ENCODE measurements at regions not wholly inside any gene's neighbourhood (a gene's known extent, or its start where the extent isn't known, plus 50 kb on each side); places are given as distances from the start of the nearest gene placed in this dataset.

- no peak overlapping the region for H3K4me3 ChIP-seq (ENCODE audit: low read depth, low read length)
Observed at GRCh38 chr5:124692950-124693349, 53.5 kb downstream of the ZNF608 start.

- H3K4me3 ChIP-seq (ENCODE audit: low read depth, low read length): no peak overlapping the region
Observed at GRCh38 chr5:124692324-124692723, 54.1 kb downstream of the ZNF608 start.

GRCh38 chr5:124689653-124690052 is 56.8 kb downstream of the ZNF608 start:
- no peak overlapping the region for H3K4me3 ChIP-seq (ENCODE audit: low read depth, low read length)

- no peak overlapping the region for H3K4me3 ChIP-seq (ENCODE audit: low read depth, low read length)
Observed at GRCh38 chr5:124686239-124687004, 60.0 kb downstream of the ZNF608 start.

GRCh38 chr5:124685404-124685930 is 61.0 kb downstream of the ZNF608 start:
- H3K4me3 ChIP-seq (ENCODE audit: low read depth, low read length): no peak overlapping the region

DNA sequence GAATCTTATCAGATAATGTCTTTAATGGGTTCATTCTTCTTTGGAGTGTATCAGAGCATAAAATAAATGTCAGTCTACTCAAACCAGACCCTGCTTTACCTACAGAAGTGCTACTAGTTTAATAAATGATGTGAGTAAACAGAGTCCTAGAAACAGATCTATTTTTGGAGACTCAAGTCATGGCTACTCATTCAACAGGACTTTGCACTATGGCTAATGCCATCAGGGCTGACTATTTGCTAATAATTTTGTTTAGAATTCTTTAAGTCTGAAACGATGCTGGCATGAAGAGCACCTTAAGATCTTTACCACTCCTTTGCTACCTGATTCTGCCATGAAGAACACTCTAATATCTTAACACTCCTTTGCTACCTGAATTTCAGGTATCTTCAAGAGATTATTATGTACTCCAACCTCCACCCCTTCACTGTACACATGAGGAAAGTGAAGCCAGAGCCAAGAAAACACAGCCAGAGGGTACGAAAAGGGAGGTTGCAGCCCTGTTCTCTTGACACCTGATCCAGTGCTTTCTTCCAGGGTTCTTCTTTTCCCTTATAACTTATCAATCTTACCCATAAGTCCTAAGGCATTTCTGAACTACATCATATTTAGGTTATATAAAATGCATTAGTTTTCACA is 62.4 kb downstream of the ZNF608 start:
- H3K4me3 ChIP-seq (ENCODE audit: low read depth, low read length): no peak overlapping the region

DNA sequence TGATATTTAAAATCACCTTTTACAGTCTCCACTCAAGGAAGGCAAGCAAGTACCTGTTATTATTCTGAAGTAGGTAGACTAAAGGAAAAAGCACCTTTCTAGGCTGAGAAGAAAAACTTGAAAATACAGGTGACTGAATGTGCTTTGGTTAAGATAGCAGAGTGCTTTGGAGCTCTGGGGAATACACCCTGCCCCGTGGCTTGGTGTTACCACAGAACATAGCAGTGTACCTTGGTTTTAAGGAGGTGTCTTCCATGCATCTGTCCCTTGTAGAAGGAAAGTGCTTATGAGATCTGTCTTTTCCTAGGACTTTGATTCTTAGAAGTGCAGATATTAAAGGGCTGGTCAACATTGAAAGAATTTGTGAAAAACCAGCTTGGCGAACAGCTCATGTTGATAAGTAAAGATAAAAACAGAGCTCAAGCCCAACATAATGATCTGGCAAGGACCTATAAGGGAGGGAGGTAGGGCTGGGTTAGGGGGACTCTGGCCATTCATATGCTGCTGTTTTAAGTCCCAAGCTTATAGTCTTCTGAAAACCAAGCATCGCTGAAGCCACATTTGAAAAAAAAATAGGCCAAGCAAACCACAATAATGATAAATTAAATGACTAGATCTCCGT is 66.8 kb downstream of the ZNF608 start:
- H3K4me3 ChIP-seq (ENCODE audit: low read depth, low read length): no peak overlapping the region

DNA sequence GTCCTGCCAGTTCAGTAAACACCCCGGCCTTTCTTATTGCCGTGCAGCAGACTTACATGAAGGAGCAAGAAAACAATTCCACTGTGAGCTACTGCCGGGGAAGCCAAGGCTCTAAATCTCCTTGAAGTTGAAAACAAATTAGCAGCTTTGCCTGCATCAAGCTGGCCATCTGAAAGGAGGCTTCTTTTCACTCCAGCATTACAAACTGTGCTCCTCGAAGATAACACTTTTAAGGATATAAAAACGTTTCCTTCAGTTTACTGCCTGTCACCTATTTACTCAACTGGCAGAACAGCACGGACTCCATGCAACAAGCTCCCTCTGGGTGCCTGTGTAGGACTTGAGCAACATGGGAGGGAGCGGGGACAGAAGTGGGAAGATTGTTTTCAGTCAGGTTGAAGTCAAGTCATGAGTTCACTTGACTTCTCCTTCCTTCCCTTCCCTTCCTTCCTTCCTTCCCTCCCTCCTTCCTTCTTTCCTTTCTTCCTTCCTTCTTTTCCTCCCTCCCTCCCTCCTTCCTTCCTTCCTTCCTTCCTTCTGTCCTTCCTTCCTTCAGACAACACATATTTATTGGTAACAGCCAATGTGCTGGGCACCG is 67.4 kb downstream of the ZNF608 start:
- no peak overlapping the region for H3K4me3 ChIP-seq (ENCODE audit: low read depth, low read length)

DNA sequence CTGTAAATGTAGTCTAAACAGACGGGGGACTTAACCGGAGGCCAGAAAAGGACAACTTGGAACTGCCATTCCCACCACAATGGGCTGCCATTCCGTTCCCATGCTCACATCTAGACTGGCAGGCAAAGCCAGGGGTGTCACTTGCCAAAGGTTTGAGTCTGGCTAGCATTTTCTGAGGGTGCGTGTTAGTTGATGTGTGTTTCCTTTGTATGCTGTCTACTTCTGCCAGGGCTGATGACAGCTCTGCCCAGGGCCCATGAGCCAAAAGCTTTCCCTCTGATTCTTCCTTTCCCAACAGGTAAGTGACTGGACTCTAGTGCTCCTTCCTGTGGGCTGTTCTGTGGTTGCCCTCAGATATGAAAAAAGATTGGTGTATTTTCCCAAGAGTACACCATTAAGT is 68.0 kb downstream of the ZNF608 start:
- no peak overlapping the region for H3K4me3 ChIP-seq (ENCODE audit: low read depth, low read length)

GRCh38 chr5:124677374-124678351 is 68.8 kb downstream of the ZNF608 start:
- H3K4me3 ChIP-seq (ENCODE audit: low read depth, low read length): no peak overlapping the region

- no peak overlapping the region for H3K4me3 ChIP-seq (ENCODE audit: low read depth, low read length)
Observed at GRCh38 chr5:124675931-124676846, 70.2 kb downstream of the ZNF608 start.

GRCh38 chr5:124671193-124671592 is 75.2 kb downstream of the ZNF608 start:
- H3K4me3 ChIP-seq (ENCODE audit: low read depth, low read length): no peak overlapping the region

GRCh38 chr5:124670722-124671184 is 75.7 kb downstream of the ZNF608 start:
- no peak overlapping the region for H3K4me3 ChIP-seq (ENCODE audit: low read depth, low read length)

GRCh38 chr5:124669956-124670721 is 76.3 kb downstream of the ZNF608 start:
- no peak overlapping the region for H3K4me3 ChIP-seq (ENCODE audit: low read depth, low read length)

- H3K4me3 ChIP-seq (ENCODE audit: low read depth, low read length): no peak overlapping the region
Observed at GRCh38 chr5:124669300-124669648, 77.2 kb downstream of the ZNF608 start.

DNA sequence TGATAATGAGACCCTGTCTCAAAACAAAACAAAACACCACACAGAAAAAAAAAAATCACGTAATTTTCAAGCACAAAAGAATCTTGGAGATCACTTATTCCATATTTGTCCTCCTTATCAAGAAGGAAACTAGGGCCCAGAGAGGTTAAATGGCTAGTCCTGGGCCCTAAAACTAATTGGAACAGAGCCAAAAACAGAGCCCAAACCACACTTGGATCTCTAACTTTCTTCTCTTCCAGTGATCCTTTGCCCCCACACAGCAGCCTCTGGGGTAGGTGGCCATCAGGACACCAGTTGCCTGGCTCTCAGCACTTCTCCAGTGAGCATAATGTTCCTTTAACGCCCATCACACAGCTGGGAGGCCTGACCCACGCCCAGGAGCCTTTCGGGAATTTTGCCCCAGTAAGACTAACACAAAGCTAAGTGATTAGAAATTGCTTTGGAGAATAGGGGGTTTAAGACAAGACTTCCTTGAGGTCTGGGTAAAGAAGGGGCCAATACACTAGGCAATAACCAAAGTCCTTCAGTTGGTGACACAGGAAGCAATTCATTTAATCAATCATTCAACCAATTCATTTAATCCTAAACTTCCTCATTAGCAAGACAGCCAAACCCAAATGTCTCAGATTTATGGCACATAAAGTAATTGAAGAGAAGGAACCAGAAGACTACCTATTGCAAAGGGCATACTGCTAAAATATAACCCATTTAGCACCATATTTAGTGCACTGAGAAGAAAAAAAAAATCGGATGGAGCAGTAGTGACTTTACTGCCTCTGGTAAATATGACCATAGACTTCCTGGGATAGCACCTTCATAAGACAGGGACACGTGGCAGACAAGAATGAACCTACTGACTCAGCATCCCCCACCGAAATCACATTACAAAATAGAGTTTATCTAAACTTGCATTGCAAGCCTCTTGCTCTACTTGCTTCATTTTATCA is 77.8 kb downstream of the ZNF608 start:
- H3K4me3 ChIP-seq (ENCODE audit: low read depth, low read length): no peak overlapping the region

- no peak overlapping the region for H3K4me3 ChIP-seq (ENCODE audit: low read depth, low read length)
Observed at GRCh38 chr5:124665625-124666024, 80.8 kb downstream of the ZNF608 start.
